ENCODE measurements at regions not wholly inside any gene's neighbourhood (a gene's known extent, or its start where the extent isn't known, plus 50 kb on each side); places are given as distances from the start of the nearest gene placed in this dataset.
A peak's percentile ranks its signal among the peaks of the same experiment; 100 is the strongest.

DNA sequence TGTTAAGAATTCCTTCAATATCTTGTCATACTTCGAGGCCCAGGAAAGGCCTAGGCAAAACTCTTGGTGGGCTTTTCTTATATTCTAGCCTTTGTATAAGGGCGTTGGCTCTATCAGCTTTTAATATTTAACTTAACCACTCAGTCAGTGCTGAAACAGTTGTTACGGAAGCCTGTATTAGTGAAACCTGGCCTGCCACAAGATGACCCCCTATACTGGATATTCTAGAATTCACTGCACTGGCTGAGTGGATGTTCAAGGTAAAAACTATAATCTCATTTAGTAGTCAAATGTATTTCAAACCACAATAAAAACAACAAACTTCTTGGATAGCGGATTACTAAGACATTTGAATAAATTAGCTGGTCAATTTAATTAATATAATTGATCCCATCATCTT lies 91.7 kb upstream of the HNMT start:
- DNase-seq (ENCODE audit: low spot score in 2 of 2): no peak
- H3K36me3 ChIP-seq (replicated peaks): no peaks in the 10 kb centered on the region
- H3K27me3 ChIP-seq (ENCODE audit: low read depth): no peaks in the 10 kb centered on the region
- H3K9me3 ChIP-seq: no peaks in the 10 kb centered on the region
- H3K4me3 ChIP-seq: no peak overlapping the region
- in situ Hi-C loops (cut with MboI; ENCODE audit: low sequenced_read_pairs): no loop called here
- H3K4me1 ChIP-seq: no peaks in the 10 kb centered on the region

DNA sequence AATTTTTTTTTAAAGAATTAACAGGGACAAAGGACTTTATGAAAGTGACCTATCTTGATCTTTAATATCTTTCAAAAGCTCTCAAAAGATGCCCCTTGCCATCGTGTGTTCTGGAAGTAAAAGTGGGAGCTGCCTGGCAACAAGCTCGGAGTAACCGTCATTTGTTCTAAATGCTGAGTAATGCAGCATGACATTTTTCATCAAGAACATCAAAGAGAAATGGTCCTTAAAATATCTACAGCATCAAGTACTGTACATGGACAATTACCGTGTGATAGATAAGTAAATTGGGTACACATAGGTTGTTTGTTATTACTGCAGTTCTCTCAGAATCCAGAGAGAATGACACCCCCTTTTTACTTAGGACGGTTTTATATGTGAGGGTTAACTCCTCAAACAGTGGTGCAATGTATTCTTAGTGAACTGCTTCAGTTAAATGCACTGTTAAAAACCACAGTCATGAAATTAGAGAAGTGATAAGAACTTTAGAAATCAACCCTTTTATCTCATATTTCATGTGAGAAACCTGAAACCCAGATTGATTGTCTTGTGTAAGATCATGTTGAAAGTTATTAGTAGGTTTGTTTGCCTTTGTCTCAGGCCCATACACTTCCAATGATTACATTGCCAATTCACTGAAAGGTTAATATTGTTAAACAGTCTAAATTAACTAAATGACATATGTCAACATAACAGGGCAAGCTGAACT lies 90.6 kb upstream of the HNMT start:
- Histone ChIP-seq H3K4me3 (no peak overlapping the region), H3K4me1 (no peaks in the 10 kb centered on the region), H3K9me3 (no peaks in the 10 kb centered on the region), H3K27me3 (ENCODE audit: low read depth) (no peaks in the 10 kb centered on the region), H3K36me3 (replicated peaks) (no peaks in the 10 kb centered on the region)
- DNase-seq (ENCODE audit: low spot score in 2 of 2): no peak
- in situ Hi-C loops (cut with MboI; ENCODE audit: low sequenced_read_pairs): no loop called here

DNA sequence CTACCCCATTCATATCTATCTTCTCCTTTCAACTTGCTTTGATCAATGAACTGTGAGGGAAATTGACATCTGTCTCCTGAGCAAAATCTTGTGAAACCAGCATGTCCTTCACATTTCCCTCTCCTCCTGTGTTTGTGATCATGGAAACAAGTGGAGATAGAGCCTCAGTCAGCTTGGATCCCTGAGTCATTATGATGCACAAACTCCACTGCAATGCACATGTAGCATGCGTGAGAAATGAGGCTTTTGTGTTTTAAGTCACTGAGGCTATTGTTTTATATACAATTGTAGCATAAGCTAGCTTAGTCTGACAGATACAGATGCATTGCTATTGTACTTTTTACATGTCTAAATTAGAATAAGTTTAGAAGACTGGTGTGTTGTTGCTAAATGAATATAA lies 85.2 kb upstream of the HNMT start:
- no peaks in the 10 kb centered on the region for H3K9me3 ChIP-seq
- in situ Hi-C loops (cut with MboI; ENCODE audit: low sequenced_read_pairs): no loop called here
- peak in 1 of 2 experiments; percentile 31 for DNase-seq (ENCODE audit: low spot score in 2 of 2)
- H3K27me3 ChIP-seq (ENCODE audit: low read depth): no peaks in the 10 kb centered on the region
- H3K4me1 ChIP-seq: no peaks in the 10 kb centered on the region
- no peaks in the 10 kb centered on the region for H3K36me3 ChIP-seq (replicated peaks)
- no peak overlapping the region for H3K4me3 ChIP-seq

DNA sequence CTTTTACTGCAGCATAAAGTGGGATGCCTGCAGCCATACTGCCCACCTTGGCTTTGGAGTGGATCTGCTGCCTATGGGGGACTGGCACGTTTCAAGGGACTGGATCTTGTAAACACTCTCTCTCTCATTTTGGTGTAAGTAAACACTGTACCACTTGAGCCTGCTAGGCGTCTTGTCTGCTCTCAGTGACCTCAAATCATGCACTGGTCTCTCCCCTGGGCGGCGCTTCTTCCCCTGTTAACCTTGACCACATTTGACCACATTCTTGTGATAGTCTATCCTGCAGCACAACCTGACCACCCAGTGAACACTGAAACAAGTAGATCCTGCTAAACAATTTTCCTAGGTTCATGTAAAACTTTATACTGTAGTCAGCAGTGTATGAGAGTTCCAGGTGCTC lies 82.6 kb upstream of the HNMT start:
- Histone ChIP-seq H3K27me3 (ENCODE audit: low read depth) (no peaks in the 10 kb centered on the region), H3K4me3 (no peak overlapping the region), H3K9me3 (no peaks in the 10 kb centered on the region), H3K4me1 (no peaks in the 10 kb centered on the region), H3K36me3 (replicated peaks) (no peaks in the 10 kb centered on the region)
- DNase-seq (ENCODE audit: low spot score in 2 of 2): no peak
- in situ Hi-C loops (cut with MboI; ENCODE audit: low sequenced_read_pairs): no loop called here

DNA sequence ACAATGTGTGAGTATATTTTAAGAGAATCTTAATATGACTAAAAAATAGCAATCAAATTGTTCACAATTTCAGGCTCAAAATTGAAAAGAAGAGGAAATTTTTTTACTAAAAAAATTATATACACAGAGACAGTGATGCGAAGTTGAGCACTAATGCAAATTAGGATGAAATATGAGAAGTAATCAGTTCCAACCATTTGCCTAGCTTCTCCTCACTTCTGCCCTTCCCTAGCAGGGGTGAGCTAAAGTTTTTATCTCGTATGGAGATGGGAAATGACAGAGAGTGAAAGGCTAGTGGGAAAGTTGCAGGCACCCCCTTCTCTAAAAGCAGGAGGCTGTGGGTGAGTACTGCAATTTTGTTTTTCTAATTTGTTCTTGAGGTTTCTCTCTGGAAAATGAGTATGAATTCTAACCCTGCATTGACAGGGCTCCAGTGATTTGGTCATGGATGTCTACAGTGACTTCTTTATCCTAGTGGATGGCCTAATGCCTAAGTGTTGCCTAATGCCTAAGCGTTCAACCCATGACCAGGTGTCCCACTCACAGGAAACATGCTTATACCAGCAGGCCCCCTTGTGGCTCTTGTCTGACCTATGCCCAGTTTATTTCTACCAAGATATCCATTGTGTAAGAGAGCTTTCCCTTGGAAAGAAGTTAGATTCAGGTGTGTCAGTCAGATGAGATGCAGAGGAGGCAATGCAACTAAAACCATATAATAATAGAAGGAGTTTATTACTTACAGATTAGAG lies 78.0 kb upstream of the HNMT start:
- no peaks in the 10 kb centered on the region for H3K4me1 ChIP-seq
- H3K27me3 ChIP-seq (ENCODE audit: low read depth): no peaks in the 10 kb centered on the region
- in situ Hi-C loops (cut with MboI; ENCODE audit: low sequenced_read_pairs): no loop called here
- H3K4me3 ChIP-seq: no peak overlapping the region
- peak; percentile 5 to 50 for DNase-seq (ENCODE audit: low spot score in 2 of 2)
- H3K9me3 ChIP-seq: no peaks in the 10 kb centered on the region
- no peaks in the 10 kb centered on the region for H3K36me3 ChIP-seq (replicated peaks)

DNA sequence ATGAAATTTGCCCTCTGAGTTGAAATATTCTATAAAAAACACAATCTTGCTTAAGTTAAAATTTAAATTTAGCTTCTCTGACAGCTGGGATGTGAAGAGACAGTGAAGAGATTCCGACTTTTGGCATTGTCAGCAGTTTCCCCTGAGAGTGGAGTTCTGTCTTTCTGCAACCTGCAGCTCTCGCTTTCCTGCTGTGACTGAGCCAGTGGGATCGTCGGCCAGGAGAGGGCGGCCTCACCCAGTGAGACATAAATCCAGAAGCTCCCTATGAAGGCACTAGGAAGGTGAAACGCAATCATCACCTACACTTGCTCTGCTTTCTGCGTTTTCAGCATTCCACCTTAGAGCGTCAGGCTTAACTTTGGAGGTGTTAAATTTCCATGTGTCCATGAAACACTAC lies 75.4 kb upstream of the HNMT start:
- peak; percentile 50 to 77 for DNase-seq (ENCODE audit: low spot score in 2 of 2)
- Histone ChIP-seq H3K4me1 (peaks cover 3% of the 10 kb centered on the region; the same call in 1 of the 2 replicates), H3K9me3 (no peaks in the 10 kb centered on the region), H3K36me3 (replicated peaks) (no peaks in the 10 kb centered on the region), H3K4me3 (no peak overlapping the region), H3K27me3 (ENCODE audit: low read depth) (no peaks in the 10 kb centered on the region)
- in situ Hi-C loops (cut with MboI; ENCODE audit: low sequenced_read_pairs): no loop called here

DNA sequence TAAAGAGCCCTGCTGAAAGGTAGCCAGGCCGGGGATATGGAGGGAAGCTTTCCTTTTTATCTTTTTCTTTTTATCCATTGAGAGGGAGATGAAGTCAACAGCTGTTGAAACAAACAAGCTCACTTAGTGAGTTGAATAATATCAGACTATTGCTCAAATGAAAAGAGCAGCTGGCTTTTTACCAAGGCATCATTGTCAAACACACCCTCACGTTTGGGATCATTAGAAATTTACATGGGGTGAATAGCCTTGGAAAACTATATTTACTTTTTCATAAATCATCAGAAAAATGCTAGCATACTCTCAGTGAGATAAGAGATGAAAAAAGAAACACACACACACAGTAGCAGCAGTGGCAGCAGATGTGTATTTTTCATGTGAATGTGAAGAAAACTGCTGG lies 71.5 kb upstream of the HNMT start:
- DNase-seq (ENCODE audit: low spot score in 2 of 2): peak; percentile 8
- Histone ChIP-seq H3K4me1 (peaks cover 3% of the 10 kb centered on the region; the same call in 1 of the 2 replicates), H3K27me3 (ENCODE audit: low read depth) (no peaks in the 10 kb centered on the region), H3K9me3 (no peaks in the 10 kb centered on the region), H3K4me3 (no peak overlapping the region), H3K36me3 (replicated peaks) (no peaks in the 10 kb centered on the region)
- in situ Hi-C loops (cut with MboI; ENCODE audit: low sequenced_read_pairs): loop anchor here (10.0 kb wide), 1 partner anchor 932 kb away; no protein-coding TSS in a partner anchor

DNA sequence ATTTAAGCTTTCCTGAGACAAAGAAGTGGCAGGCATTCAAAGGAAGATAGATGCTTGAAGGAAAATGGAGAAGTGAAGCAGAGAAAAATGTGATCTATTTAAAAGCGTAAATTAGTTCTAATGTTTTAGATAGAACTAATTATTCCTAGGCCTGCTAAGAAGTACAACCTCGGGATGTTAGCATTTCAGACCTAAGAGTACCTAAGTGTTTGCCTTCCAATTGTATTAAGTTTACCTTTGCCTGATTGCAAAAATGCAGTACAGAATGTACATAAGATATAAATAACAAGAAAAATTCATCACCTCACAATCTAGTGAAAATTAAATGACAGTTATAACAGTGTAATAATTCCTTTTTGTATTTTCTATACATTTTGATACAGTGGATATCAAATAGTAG lies 71.1 kb upstream of the HNMT start:
- Histone ChIP-seq H3K36me3 (replicated peaks) (no peaks in the 10 kb centered on the region), H3K27me3 (ENCODE audit: low read depth) (no peaks in the 10 kb centered on the region), H3K4me1 (peaks cover 3% of the 10 kb centered on the region; the same call in 1 of the 2 replicates), H3K9me3 (no peaks in the 10 kb centered on the region), H3K4me3 (no peak overlapping the region)
- in situ Hi-C loops (cut with MboI; ENCODE audit: low sequenced_read_pairs): loop anchor here (10.0 kb wide), 1 partner anchor 932 kb away; no protein-coding TSS in a partner anchor
- no peak for DNase-seq (ENCODE audit: low spot score in 2 of 2)

DNA sequence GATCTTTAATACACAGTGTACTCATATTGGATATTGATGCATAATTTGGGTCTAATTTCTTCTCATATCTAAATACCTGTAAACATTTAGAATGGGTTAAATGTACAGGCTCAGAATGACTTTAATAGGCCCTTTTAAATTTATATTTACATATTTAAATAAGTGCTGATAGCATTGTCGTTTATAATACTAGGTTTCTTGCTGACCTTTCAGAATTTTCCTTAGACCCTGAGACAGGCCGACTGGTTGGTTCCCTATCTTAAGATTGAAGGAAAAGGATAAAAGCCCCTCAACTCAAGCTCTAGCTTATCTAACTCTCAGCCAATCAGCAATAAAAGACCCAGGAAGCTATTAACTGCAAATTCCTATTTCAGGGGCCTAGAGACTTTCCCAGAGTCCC lies 67.8 kb upstream of the HNMT start:
- in situ Hi-C loops (cut with MboI; ENCODE audit: low sequenced_read_pairs): loop anchor here (10.0 kb wide), 1 partner anchor 928 kb away; no protein-coding TSS in a partner anchor
- no peaks in the 10 kb centered on the region for H3K27me3 ChIP-seq (ENCODE audit: low read depth)
- no peaks in the 10 kb centered on the region for H3K9me3 ChIP-seq

DNA sequence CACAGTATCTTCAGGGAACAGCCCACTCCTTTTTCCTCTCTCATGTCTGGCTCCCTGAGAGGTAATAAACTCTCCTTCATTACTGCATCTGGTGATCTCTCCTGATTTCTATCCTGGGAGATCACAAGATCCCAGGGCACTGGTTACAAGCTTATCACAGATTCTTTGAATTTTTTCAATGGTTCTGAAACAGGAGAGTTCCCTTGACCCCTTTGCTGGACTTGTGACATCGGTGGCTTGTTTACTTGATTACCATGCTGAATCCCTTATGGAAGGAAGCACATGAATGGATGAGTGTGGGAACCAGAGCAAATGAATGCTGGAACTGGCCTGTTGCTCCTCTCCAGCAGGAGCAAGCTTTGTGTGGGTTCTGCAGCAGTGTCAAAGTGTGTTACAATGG lies 67.2 kb upstream of the HNMT start:
- H3K27me3 ChIP-seq (ENCODE audit: low read depth): no peaks in the 10 kb centered on the region
- H3K4me1 ChIP-seq: peaks cover 3% of the 10 kb centered on the region; the same call in 1 of the 2 replicates
- H3K9me3 ChIP-seq: no peaks in the 10 kb centered on the region
- H3K36me3 ChIP-seq (replicated peaks): no peaks in the 10 kb centered on the region
- in situ Hi-C loops (cut with MboI; ENCODE audit: low sequenced_read_pairs): loop anchor here (10.0 kb wide), 1 partner anchor 928 kb away; no protein-coding TSS in a partner anchor
- DNase-seq (ENCODE audit: low spot score in 2 of 2): no peak
- no peak overlapping the region for H3K4me3 ChIP-seq

More for the DNA sequence above, 67.8 kb upstream of the HNMT start:
- Histone ChIP-seq H3K4me1 (peaks cover 3% of the 10 kb centered on the region; the same call in 1 of the 2 replicates), H3K36me3 (replicated peaks) (no peaks in the 10 kb centered on the region), H3K4me3 (no peak overlapping the region)
- DNase-seq (ENCODE audit: low spot score in 2 of 2): no peak

DNA sequence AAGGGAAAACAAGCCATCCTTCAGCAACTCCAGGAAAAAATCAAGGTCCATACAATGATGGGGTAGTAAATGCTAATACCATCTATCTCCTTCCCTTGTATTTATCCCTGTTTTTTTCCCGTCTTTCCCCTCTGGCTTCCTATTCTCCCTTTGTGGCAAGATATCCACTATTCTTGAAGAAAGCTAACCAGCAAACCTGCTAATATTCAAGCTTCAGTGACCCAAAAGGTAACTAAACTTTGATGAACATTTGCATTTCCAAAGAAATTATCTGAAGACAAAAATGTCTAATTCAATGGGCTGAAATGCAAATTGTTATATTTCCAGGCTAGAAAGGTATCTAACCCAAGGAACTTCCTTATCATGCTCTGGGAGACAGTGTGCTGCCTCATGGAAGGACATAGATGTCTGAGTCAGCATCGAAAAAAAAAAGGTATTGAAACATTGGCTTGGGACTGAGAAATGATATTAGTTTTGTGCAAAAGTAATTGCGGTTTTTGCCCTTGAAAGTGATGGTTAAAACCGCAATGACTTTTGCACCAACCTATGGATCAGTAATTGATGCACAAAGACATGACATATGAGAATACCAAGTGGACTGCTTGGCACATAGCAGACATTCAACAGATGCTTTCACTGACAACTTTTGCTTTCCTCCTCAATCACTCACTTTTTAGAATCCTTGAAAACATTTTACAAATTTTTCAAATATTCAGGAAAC lies 63.7 kb upstream of the HNMT start:
- Histone ChIP-seq H3K9me3 (no peaks in the 10 kb centered on the region), H3K36me3 (replicated peaks) (no peaks in the 10 kb centered on the region), H3K4me3 (no peak overlapping the region), H3K27me3 (ENCODE audit: low read depth) (no peaks in the 10 kb centered on the region), H3K4me1 (no peaks in the 10 kb centered on the region)
- in situ Hi-C loops (cut with MboI; ENCODE audit: low sequenced_read_pairs): no loop called here
- no peak for DNase-seq (ENCODE audit: low spot score in 2 of 2)

DNA sequence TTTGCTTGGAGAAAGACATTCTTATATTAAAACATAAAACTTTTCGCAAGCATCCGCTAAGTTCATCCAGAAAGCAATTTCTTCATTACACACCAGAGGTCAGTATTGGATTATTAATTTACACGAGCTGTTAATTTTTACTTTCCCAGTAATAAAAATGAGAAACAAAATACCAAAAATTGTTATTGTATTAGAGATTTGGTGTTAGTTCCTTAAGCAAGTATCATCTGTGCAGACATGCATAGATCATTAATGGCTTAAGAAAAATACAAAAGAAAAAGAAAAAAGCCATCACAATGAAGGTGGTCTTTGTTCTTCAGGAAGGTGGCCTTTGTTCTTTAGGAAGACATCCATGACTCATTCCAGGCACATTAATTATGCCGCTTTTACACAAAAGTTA lies 53.6 kb upstream of the HNMT start:
- in situ Hi-C loops (cut with MboI; ENCODE audit: low sequenced_read_pairs): no loop called here

DNA sequence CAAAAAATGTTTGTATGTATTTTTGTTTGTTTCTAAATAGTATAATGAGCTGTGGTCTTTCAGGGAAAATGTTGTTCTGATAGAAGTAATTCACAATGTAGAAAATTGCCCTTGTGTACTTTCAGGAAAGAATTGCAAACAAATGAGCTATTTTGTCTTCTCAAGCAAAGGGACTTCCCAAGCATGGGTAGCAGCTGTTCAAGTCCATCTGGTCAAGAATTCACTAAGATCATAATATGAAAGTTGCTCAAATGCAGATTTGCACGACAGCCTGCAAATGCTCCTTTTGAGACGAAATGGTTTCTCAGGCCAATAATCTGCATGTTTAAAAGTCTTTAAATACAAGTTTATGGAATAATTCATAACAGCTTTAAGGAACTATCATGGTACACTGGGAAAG lies 51.9 kb upstream of the HNMT start:
- no peak for DNase-seq (ENCODE audit: low spot score in 2 of 2)
- no peaks in the 10 kb centered on the region for H3K27me3 ChIP-seq (ENCODE audit: low read depth)
- H3K4me3 ChIP-seq: no peak overlapping the region
- H3K4me1 ChIP-seq: no peaks in the 10 kb centered on the region
- in situ Hi-C loops (cut with MboI; ENCODE audit: low sequenced_read_pairs): no loop called here
- H3K9me3 ChIP-seq: no peaks in the 10 kb centered on the region
- no peaks in the 10 kb centered on the region for H3K36me3 ChIP-seq (replicated peaks)

More for the DNA sequence above, 53.6 kb upstream of the HNMT start:
- no peaks in the 10 kb centered on the region for H3K4me1 ChIP-seq
- no peaks in the 10 kb centered on the region for H3K27me3 ChIP-seq (ENCODE audit: low read depth)
- H3K9me3 ChIP-seq: no peaks in the 10 kb centered on the region
- peak in 1 of 2 experiments; percentile 70 for DNase-seq (ENCODE audit: low spot score in 2 of 2)
- H3K36me3 ChIP-seq (replicated peaks): no peaks in the 10 kb centered on the region
- H3K4me3 ChIP-seq: no peak overlapping the region

DNA sequence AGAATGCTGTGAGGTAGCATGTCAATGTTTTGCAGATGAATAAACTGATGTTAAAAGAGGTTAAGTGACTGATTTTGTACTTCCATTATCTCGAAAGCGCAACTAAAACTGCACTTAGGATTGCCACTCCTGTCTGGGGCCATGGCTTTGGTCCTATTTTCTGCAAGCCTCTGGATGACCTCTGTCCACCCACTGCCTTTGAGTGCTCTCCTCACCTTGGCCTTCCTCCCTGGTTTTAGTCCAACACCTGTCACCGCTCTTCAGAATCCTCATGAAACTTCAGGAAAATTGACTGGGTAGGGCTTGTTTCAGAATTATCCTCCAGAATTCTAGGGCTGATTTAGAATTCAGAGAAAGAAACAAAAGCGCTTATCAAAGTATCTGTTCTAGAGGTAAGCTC lies 51.1 kb upstream of the HNMT start:
- in situ Hi-C loops (cut with MboI; ENCODE audit: low sequenced_read_pairs): no loop called here
- no peaks in the 10 kb centered on the region for H3K36me3 ChIP-seq (replicated peaks)
- no peak overlapping the region for H3K4me3 ChIP-seq
- H3K9me3 ChIP-seq: no peaks in the 10 kb centered on the region
- no peak for DNase-seq (ENCODE audit: low spot score in 2 of 2)
- H3K4me1 ChIP-seq: no peaks in the 10 kb centered on the region
- no peaks in the 10 kb centered on the region for H3K27me3 ChIP-seq (ENCODE audit: low read depth)
